DOHH2 (cell line): ENCODE measurements at regions not wholly inside any gene's neighbourhood (a gene's known extent, or its start where the extent isn't known, plus 50 kb on each side); places are given as distances from the start of the nearest gene placed in this dataset.
"Not testable (repeated sequence)": the region's sequence is repeated elsewhere in the genome, so short reads cannot be mapped to it uniquely, and the experiment has no call there.

Experiments used
- H3F3A ChIP-seq: fragments of 200-600 bp; sonication (generic), shearing (Covaris generic); 2 replicates; pipeline ENCODE4 v1.6.0; 2016; ENCODE audit warnings: antibody characterized with exemption, mild to moderate bottlenecking; ENCODE audit not compliant: control insufficient read depth, insufficient read depth
- H3K27ac ChIP-seq: fragments of 200-600 bp; sonication (generic); 2 replicates; pipeline ENCODE4 v1.5.1; 2014; ENCODE audit warnings: low read depth, mild to moderate bottlenecking, low read length, moderate library complexity
- H3K27me3 ChIP-seq: fragments of 200-600 bp; sonication (generic); 2 replicates; pipeline ENCODE4 v1.6.1; 2014; ENCODE audit warnings: mild to moderate bottlenecking, low read length, mixed read lengths; ENCODE audit not compliant: control insufficient read depth
- H3K36me3 ChIP-seq: fragments of 200-600 bp; sonication (generic); 2 replicates; pipeline ENCODE4 v1.6.1; 2014; ENCODE audit warnings: mild to moderate bottlenecking, low read length, moderate library complexity, mixed read lengths; ENCODE audit not compliant: control insufficient read depth
- H3K4me1 ChIP-seq: fragments of 200-600 bp; sonication (generic); 2 replicates; pipeline ENCODE4 v1.6.1; 2014; ENCODE audit warnings: mild to moderate bottlenecking, low read length, mixed read lengths; ENCODE audit not compliant: control insufficient read depth
- H3K4me2 ChIP-seq: fragments of 200-600 bp; sonication (generic); 2 replicates; pipeline ENCODE4 v1.6.0; 2014; ENCODE audit warnings: mild to moderate bottlenecking, low read length, moderate library complexity
- H3K4me3 ChIP-seq: fragments of 200-600 bp; sonication (generic); 2 replicates; pipeline ENCODE4 v1.5.1; 2014; ENCODE audit warnings: mild to moderate bottlenecking, low read length, mixed read lengths
- H3K79me2 ChIP-seq: fragments of 200-600 bp; sonication (generic); 2 replicates; pipeline ENCODE4 v1.6.1; 2014; ENCODE audit warnings: mild to moderate bottlenecking, low read length, mixed read lengths; ENCODE audit not compliant: control insufficient read depth
- H3K9me2 ChIP-seq: fragments of 200-600 bp; sonication (generic); replicated peaks from 2 replicates; pipeline ENCODE4 v1.6.1; 2014; ENCODE audit warnings: mild to moderate bottlenecking, low read length, mixed read lengths; ENCODE audit not compliant: control insufficient read depth
- H3K9me3 ChIP-seq: fragments of 200-600 bp; sonication (generic); 2 replicates; pipeline ENCODE4 v1.6.1; 2014; ENCODE audit warnings: antibody characterized with exemption, low read length, mixed read lengths; ENCODE audit not compliant: control insufficient read depth, insufficient read depth
- H4K20me1 ChIP-seq: fragments of 200-600 bp; sonication (generic); 2 replicates; pipeline ENCODE4 v1.6.0; 2014; ENCODE audit warnings: low read depth, mild to moderate bottlenecking, antibody characterized with exemption, low read length, moderate library complexity; ENCODE audit not compliant: control insufficient read depth, insufficient read depth
- CTCF ChIP-seq: fragments of 200-600 bp; sonication (generic); IDR thresholded peaks from one replicate; pipeline ENCODE4 v1.5.1; 2014; ENCODE audit warnings: antibody characterized with exemption, mild to moderate bottlenecking, low read depth, low read length; ENCODE audit not compliant: poor library complexity, severe bottlenecking
- EZH2phosphoT487 ChIP-seq: fragments of 200-600 bp; sonication (generic); IDR thresholded peaks from 2 replicates; pipeline ENCODE4 v1.6.1; 2017; ENCODE audit warnings: borderline replicate concordance, mild to moderate bottlenecking, antibody characterized with exemption, low read length, moderate library complexity, mixed read lengths

DNA sequence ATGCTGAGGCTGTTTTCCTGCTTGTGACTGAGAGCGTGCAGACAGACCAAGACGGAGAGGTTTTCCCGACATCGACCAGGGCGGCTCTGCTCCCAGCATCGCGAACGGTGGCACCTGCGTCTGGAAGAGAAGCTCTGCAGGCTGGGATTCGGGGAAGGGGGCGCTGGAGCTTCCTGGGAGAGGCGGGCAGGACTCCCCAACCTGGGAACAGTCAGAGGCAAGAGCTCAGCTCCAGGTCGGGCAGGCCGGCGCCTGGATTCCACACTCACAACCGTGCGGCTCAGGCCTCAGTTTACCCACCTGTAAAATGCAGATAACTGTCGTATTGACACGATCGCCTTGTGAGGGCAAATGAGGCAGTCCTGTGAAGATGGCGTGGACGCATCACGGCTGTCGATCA, 332.6 kb downstream of the ADGRD1 start:
- not testable (repeated sequence) for H4K20me1 ChIP-seq, H3K4me3 ChIP-seq, H3K79me2 ChIP-seq, H3K36me3 ChIP-seq, H3K27me3 ChIP-seq, H3F3A ChIP-seq, H3K9me2 ChIP-seq, H3K9me3 ChIP-seq, H3K4me1 ChIP-seq, H3K4me2 ChIP-seq, H3K27ac ChIP-seq

- Histone ChIP-seq H3K9me3 (no peaks in the 10 kb centered on the region), H3K4me2 (no peak overlapping the region), H3F3A (no peaks in the 10 kb centered on the region), H3K4me3 (no peak overlapping the region), H3K9me2 (no peaks in the 10 kb centered on the region), H4K20me1 (no peaks in the 10 kb centered on the region), H3K79me2 (no peaks in the 10 kb centered on the region), H3K4me1 (no peaks in the 10 kb centered on the region), H3K36me3 (no peaks in the 10 kb centered on the region), H3K27me3 (no peaks in the 10 kb centered on the region), H3K27ac (no peak overlapping the region)
- TF ChIP-seq EZH2phosphoT487 (no peak), CTCF (no peak)
Measured at GRCh38 chr12:131287015-131287937, 333.6 kb downstream of the ADGRD1 start.

DNA sequence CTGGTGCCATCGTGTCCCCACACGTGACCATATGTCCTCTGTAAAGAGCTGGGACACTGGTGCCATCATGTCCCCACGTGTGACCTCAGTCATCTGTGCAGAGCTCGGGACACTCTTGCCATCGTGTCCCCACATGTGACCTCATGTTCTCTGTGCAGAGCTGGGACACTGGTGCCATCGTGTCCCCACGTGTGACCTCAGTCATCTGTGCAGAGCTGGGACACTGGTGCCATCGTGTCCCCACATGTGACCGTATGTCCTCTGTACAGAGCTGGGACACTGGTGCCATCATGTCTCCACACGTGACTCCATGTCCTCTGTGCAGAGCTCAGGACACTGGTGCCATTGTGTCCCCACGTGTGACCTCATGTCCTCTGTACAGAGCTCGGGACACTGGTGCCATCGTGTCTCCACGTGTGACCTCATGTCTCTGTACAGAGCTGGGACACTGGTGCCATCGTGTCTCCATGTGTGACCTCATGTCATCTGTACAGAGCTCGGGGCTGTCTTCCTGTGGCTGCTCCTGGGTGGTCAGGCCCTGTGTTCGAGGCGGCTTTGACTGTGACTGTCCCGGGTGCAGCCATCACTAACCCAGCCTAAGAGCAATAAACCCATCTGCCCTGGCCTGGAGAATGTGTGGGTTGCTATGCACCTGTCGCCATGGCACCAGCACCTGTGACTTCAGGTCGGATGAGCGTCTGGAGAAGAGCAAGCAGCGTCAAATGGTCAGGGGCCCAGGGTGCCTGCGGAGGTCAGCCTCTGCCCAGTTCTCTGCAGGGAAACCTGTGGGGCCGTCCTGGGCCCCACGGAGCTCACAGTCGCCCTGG, 334.4 kb downstream of the ADGRD1 start:
- Histone ChIP-seq H3K9me2 (no peaks in the 10 kb centered on the region), H3F3A (no peaks in the 10 kb centered on the region), H3K79me2 (no peaks in the 10 kb centered on the region), H4K20me1 (no peaks in the 10 kb centered on the region), H3K9me3 (no peaks in the 10 kb centered on the region), H3K27ac (no peak overlapping the region), H3K4me1 (no peaks in the 10 kb centered on the region), H3K36me3 (no peaks in the 10 kb centered on the region), H3K4me3 (no peak overlapping the region), H3K4me2 (no peak overlapping the region), H3K27me3 (no peaks in the 10 kb centered on the region)
- TF ChIP-seq EZH2phosphoT487, result no peak
- TF ChIP-seq CTCF, result no peak

DNA sequence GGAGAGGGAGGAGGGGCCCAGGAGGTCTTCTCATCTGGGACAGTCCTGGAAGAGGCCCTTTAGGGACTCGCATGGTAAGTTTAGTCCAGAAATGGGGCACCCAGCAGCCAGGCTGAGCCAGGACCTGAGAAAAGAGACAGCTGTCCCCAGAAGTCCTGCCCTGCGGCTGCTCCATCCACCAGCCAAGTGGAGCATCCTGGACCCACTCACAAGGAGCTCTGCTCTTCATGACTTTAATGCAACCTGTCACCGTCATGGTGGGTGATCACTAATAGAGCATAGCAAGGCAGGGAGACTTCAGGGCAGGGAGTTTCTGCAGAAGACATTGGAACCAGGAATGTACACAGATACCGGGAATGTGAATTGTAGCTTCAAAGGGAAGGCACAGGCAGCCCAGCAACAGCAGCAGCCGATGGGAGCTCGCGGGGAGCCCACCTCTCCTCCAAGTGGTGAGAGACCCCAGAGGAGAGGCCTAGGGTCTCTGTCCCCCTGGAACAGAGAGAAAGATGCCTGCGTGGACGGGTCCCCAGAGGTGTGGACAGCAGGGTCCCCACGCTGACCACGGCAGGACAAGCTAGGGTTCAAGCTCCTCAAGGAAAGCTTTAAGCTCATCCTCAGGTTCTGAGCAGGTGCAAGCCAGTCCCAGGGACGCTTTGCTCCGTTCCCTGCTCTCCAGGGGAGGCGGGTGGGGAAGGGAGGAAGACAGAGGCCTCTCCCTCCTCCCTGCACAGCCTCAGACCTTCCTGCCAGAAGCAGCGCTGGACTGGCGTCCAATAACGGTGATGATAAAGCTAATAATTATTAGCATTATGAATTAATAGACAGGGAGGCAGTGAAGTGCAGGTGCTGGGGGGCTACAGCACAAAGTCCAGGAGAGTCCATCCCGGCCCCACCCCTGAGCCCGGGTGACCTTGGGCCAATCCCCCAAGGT, 335.3 kb downstream of the ADGRD1 start:
- H4K20me1 ChIP-seq, H3K9me2 ChIP-seq, H3K9me3 ChIP-seq, H3F3A ChIP-seq, H3K27ac ChIP-seq, H3K27me3 ChIP-seq, H3K36me3 ChIP-seq, H3K79me2 ChIP-seq, H3K4me3 ChIP-seq, H3K4me2 ChIP-seq, H3K4me1 ChIP-seq: not testable (repeated sequence)

DNA sequence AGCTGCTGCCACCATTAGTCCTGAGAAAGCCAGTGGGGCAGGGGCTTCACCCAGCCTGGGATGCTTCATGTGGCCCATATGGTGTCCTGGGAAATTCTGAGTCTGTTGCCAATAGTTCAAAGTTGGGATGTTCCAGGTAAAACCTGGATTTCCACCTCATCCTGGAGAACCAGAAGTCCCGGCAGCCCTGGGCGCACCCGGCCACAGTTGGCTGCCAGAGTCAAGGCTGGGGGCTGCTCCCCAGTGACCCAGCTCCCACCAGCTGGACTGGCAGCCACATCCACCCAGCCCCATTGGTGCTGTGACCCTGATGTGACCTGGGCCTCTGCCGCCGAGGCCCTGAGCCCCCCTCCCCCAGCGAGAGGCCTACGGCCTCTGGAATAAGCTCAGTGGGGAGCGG, 336.1 kb downstream of the ADGRD1 start:
- H3K79me2 ChIP-seq, H3K27me3 ChIP-seq, H3K9me2 ChIP-seq, H3K4me1 ChIP-seq, H3K4me3 ChIP-seq, H4K20me1 ChIP-seq, H3F3A ChIP-seq, H3K27ac ChIP-seq, H3K9me3 ChIP-seq, H3K4me2 ChIP-seq, H3K36me3 ChIP-seq: not testable (repeated sequence)
